IPS DF 4.7 (cell line): ENCODE measurements at regions not wholly inside any gene's neighbourhood (a gene's known extent, or its start where the extent isn't known, plus 50 kb on each side); places are given as distances from the start of the nearest gene placed in this dataset.

Experiments
- DNase-seq: peaks from one replicate; pipeline ENCODE4 v3.0.0-alpha.2; 2013; ENCODE audit warnings: low spot score; ENCODE audit errors: extremely low read depth

GRCh38 chr17:54814371-54814770, 86.3 kb upstream of the TOM1L1 start:
- no peak for DNase-seq

- DNase-seq, result no peak
Measured at GRCh38 chr17:54834086-54834485, 66.6 kb upstream of the TOM1L1 start.

- DNase-seq, result no peak
Measured at GRCh38 chr17:54835015-54835414, 65.6 kb upstream of the TOM1L1 start.

- DNase-seq, result no peak
Measured at GRCh38 chr17:54836723-54837462, 63.8 kb upstream of the TOM1L1 start.

GRCh38 chr17:54838651-54839421, 61.8 kb upstream of the TOM1L1 start:
- no peak for DNase-seq

GRCh38 chr17:54839447-54839846, 61.2 kb upstream of the TOM1L1 start:
- no peak for DNase-seq

GRCh38 chr17:54840885-54841591, 59.6 kb upstream of the TOM1L1 start:
- no peak for DNase-seq

GRCh38 chr17:54841656-54842055, 59.0 kb upstream of the TOM1L1 start:
- DNase-seq, result no peak

GRCh38 chr17:54844233-54844632, 56.4 kb upstream of the TOM1L1 start:
- no peak for DNase-seq

- DNase-seq, result no peak
Measured at GRCh38 chr17:54848368-54848987, 52.2 kb upstream of the TOM1L1 start.

- no peak for DNase-seq
Measured at GRCh38 chr17:54849660-54850059, 51.0 kb upstream of the TOM1L1 start.
